IMR-90 (cell line): ENCODE measurements at regions not wholly inside any gene's neighbourhood (a gene's known extent, or its start where the extent isn't known, plus 50 kb on each side); places are given as distances from the start of the nearest gene placed in this dataset.

Experiments
- ATAC-seq: fragments of 200-7000 bp; cut with Tn5 transposase; 2 replicates; pipeline ENCODE4 v1.9.1; 2020; ENCODE audit warnings: low read depth, mild to moderate bottlenecking, moderate library complexity
- BruUV-seq: library from RNA; stranded (reverse); fragments of 400-500 nt; replicated peaks from 2 replicates; lab custom pipeline; 2021; lab: Mats Ljungman, UMichigan
- CTCF ChIA-PET: fragments of 300-600 bp; formaldehyde crosslinking; extraction: SDS; loops from one replicate; lab custom pipeline; 2021; ENCODE audit warnings: antibody characterized with exemption; lab: Yijun Ruan, JAX
- POLR2A ChIA-PET: fragments of 300-600 bp; sonication (Branson Sonifier 250); formaldehyde crosslinking; loops from one replicate; lab custom pipeline; 2022; ENCODE audit warnings: antibody characterized with exemption; ENCODE audit not compliant: unreplicated experiment; lab: Charles Lee
- DNase-seq: peaks from one replicate; pipeline ENCODE4 v3.0.0; 2013
- H2AFZ ChIP-seq: replicated peaks from 2 replicates; pipeline ENCODE3; 2013; ENCODE audit warnings: low read length, mild to moderate bottlenecking; ENCODE audit not compliant: poor library complexity
- H2AK5ac ChIP-seq: 2 replicates; pipeline ENCODE4 v1.6.1; 2013; ENCODE audit warnings: low read depth, low read length, inconsistent platforms
- H2AK9ac ChIP-seq: replicated peaks from 2 replicates; pipeline ENCODE3; 2013; ENCODE audit warnings: mild to moderate bottlenecking, low read depth, low read length, moderate library complexity; ENCODE audit not compliant: poor library complexity
- H2BK120ac ChIP-seq: 2 replicates; pipeline ENCODE4 v1.6.1; 2013; ENCODE audit warnings: low read depth, low read length, inconsistent platforms
- H2BK15ac ChIP-seq: 3 replicates; pipeline ENCODE4 v1.6.1; 2013; ENCODE audit warnings: low read depth, low read length, inconsistent platforms
- H2BK20ac ChIP-seq: 2 replicates; pipeline ENCODE4 v1.6.1; 2013; ENCODE audit warnings: low read depth, mild to moderate bottlenecking, inconsistent platforms, low read length, moderate library complexity
- H2BK5ac ChIP-seq: 2 replicates; pipeline ENCODE4 v1.6.1; 2013; ENCODE audit warnings: mild to moderate bottlenecking, low read depth, low read length, inconsistent platforms; ENCODE audit not compliant: poor library complexity, severe bottlenecking
- H3K14ac ChIP-seq: replicated peaks from 2 replicates; pipeline ENCODE4 v1.6.1; 2013; ENCODE audit warnings: low read depth, low read length, inconsistent platforms
- H3K18ac ChIP-seq: 2 replicates; pipeline ENCODE4 v1.6.1; 2013; ENCODE audit warnings: low read depth, low read length, control low read depth
- H3K23ac ChIP-seq: 2 replicates; pipeline ENCODE4 v1.6.1; 2013; ENCODE audit warnings: low read depth, low read length, inconsistent platforms
- H3K27ac ChIP-seq: 2 replicates; pipeline ENCODE4 v1.5.1; 2013; ENCODE audit warnings: mild to moderate bottlenecking, control low read depth, low read length; ENCODE audit not compliant: insufficient read depth
- H3K27me3 ChIP-seq: 2 replicates; pipeline ENCODE4 v1.6.1; 2013; ENCODE audit warnings: low read length; ENCODE audit not compliant: control insufficient read depth, insufficient read depth
- H3K36me3 ChIP-seq: 2 replicates; pipeline ENCODE4 v1.6.1; 2013; ENCODE audit warnings: low read length, mixed read lengths; ENCODE audit not compliant: control insufficient read depth, insufficient read depth
- H3K4ac ChIP-seq: 2 replicates; pipeline ENCODE4 v1.6.1; 2013; ENCODE audit warnings: low read depth, low read length, inconsistent platforms
- H3K4me1 ChIP-seq: 2 replicates; pipeline ENCODE4 v1.6.1; 2013; ENCODE audit warnings: low read length, mixed read lengths; ENCODE audit not compliant: control insufficient read depth, insufficient read depth
- H3K4me2 ChIP-seq: 2 replicates; pipeline ENCODE4 v1.6.1; 2013; ENCODE audit warnings: low read depth, mild to moderate bottlenecking, control low read depth, low read length, moderate library complexity
- H3K4me3 ChIP-seq: 2 replicates; pipeline ENCODE4 v1.5.1; 2013; ENCODE audit warnings: low read depth, mild to moderate bottlenecking, control low read depth, low read length, moderate library complexity; ENCODE audit not compliant: insufficient read depth
- H3K56ac ChIP-seq: 2 replicates; pipeline ENCODE4 v1.6.1; 2013; ENCODE audit warnings: low read length, inconsistent platforms; ENCODE audit not compliant: insufficient read depth; ENCODE audit errors: extremely low read depth
- H3K79me1 ChIP-seq, 2 experiments: 2 replicates each; pipeline ENCODE4 v1.6.1; 2013; ENCODE audit warnings: low read length in 2 of 2, inconsistent platforms in 1 of 2, low read depth in 1 of 2
- H3K9ac ChIP-seq: 2 replicates; pipeline ENCODE4 v1.6.1; 2013; ENCODE audit warnings: low read depth, low read length, control low read depth
- H3K9me1 ChIP-seq: 2 replicates; pipeline ENCODE4 v1.6.1; 2013; ENCODE audit warnings: low read length, inconsistent platforms; ENCODE audit not compliant: insufficient read depth
- H3K9me3 ChIP-seq: 2 replicates; pipeline ENCODE4 v1.6.1; 2013; ENCODE audit warnings: low read length; ENCODE audit not compliant: control insufficient read depth, insufficient read depth
- H4K20me1 ChIP-seq: 2 replicates; pipeline ENCODE4 v1.6.1; 2013; ENCODE audit warnings: low read length, inconsistent platforms; ENCODE audit not compliant: insufficient read depth
- H4K5ac ChIP-seq: 2 replicates; pipeline ENCODE4 v1.6.1; 2013; ENCODE audit warnings: mild to moderate bottlenecking, low read depth, low read length, control low read depth
- H4K8ac ChIP-seq, 2 experiments: 2 replicates each; pipeline ENCODE4 v1.6.1; 2013; ENCODE audit warnings: low read depth in 2 of 2, low read length in 2 of 2, control low read depth in 1 of 2, inconsistent platforms in 1 of 2
- H4K91ac ChIP-seq: 2 replicates; pipeline ENCODE4 v1.6.1; 2013; ENCODE audit warnings: low read depth, low read length, inconsistent platforms; ENCODE audit not compliant: insufficient read depth
- MXI1 ChIP-seq: IDR thresholded peaks from 2 replicates; pipeline ENCODE4 v1.6.1; 2012; ENCODE audit warnings: low read depth, mild to moderate bottlenecking, low read length, moderate library complexity, borderline replicate concordance
- WGBS, 2 experiments: methylation state at CpG; one replicate each; pipeline versions ENCODE4 v1.1.5 to v1.1.7; 2013; ENCODE audit warnings: missing lambda C conversion rate in 2 of 2; ENCODE audit not compliant: insufficient read length in 1 of 2; ENCODE audit errors: extremely low coverage in 2 of 2; 5-methylcytosine and 5-hydroxymethylcytosine counted together
- dilution Hi-C: fragments of 300-500 bp; cut with HindIII; formaldehyde crosslinking; loops from one replicate; pipeline ENCODE4 v1.14.3; 2018; ENCODE audit warnings: low sequenced_read_pairs; ENCODE audit not compliant: unreplicated experiment
- in situ Hi-C: fragments of 300-500 bp; cut with MboI; formaldehyde crosslinking; loops from 3 replicates; pipeline ENCODE4 v1.14.3; 2019; ENCODE audit warnings: low sequenced_read_pairs, inconsistent platforms, mixed read lengths
- intact Hi-C: fragments of 100-400 bp; cut with micrococcal nuclease; formaldehyde crosslinking; loops from 2 replicates; pipeline ENCODE4 v1.10.0; 2022

- no peaks in the 10 kb centered on the region for H3K4me1 ChIP-seq
- H2BK5ac ChIP-seq, result no peak overlapping the region
- no peak overlapping the region for H3K9ac ChIP-seq
- H4K5ac ChIP-seq, result no peak overlapping the region
- no peak overlapping the region for H3K4me3 ChIP-seq
- H3K27ac ChIP-seq, result no peak overlapping the region
- no peak overlapping the region for H3K18ac ChIP-seq
- no peak for DNase-seq
- no peak overlapping the region for H2AK5ac ChIP-seq
- no peak overlapping the region for H3K4ac ChIP-seq
- no peaks in the 10 kb centered on the region for H3K79me1 ChIP-seq
- no peaks in the 10 kb centered on the region for H3K9me1 ChIP-seq
- ChIA-PET CTCF (no interaction called here), POLR2A (no interaction called here)
- H3K14ac ChIP-seq, result no peak overlapping the region
- no CpG with 5 or more reads among the region's 2 CpGs for WGBS, 2 experiments
- dilution Hi-C loops, result no loop called here
- H2BK120ac ChIP-seq, result no peak overlapping the region
- H3K23ac ChIP-seq, result no peak overlapping the region
- H3K4me2 ChIP-seq, result no peak overlapping the region
- no peaks in the 10 kb centered on the region for H3K27me3 ChIP-seq
- H2AFZ ChIP-seq, result no peak overlapping the region
- no peak overlapping the region for H4K91ac ChIP-seq
- H2BK20ac ChIP-seq, result no peak overlapping the region
- no TSS peak for BruUV-seq
- H2AK9ac ChIP-seq, result no peak overlapping the region
- no peak overlapping the region for H2BK15ac ChIP-seq
- intact Hi-C loops, result no loop called here
- H3K9me3 ChIP-seq, result no peaks in the 10 kb centered on the region
- no peaks in the 10 kb centered on the region for H4K20me1 ChIP-seq
- in situ Hi-C loops, result no loop called here
- ATAC-seq, result no peak
- no peak overlapping the region for H3K56ac ChIP-seq
- H4K8ac ChIP-seq, result no peak overlapping the region
- H3K36me3 ChIP-seq, result no peaks in the 10 kb centered on the region
- TF ChIP-seq MXI1, result no peak
These were observed 304.6 kb upstream of the TBC1D5 start for GRCh38 chr3:18047052-18047451.
